ENCODE measurements at regions not wholly inside any gene's neighbourhood (a gene's known extent, or its start where the extent isn't known, plus 50 kb on each side); places are given as distances from the start of the nearest gene placed in this dataset.

DNA sequence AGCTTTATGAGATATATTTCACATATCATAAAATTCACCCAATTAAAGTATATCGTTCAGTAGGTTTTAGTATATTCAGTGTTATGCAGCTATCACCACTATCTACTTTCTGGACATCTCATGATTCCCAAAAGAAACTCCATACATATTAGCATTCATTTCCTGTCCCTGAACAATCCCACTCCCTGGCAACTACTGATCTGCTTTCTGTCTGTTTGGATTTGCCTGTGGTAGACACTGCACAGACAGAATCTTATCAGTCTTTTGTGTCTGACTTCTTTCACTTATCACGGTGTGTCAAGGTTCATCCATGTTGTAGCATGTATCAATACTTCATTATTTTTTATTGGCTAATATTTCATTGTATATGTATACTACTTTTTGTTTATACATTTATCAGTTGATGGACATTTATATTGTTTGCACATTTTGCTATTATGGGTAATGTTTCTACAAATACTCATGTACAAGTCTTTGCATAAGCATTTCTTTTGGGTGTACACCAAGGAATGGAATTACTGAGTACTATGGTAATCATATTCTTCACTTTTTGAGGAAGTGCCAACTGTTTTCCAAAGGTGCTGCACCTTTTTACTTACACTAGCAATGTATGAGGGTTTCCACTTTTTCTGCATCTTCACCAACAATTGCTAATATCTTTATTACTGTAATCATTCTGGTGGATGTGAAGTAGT lies 373.9 kb downstream of the AASDHPPT start:
- Histone ChIP-seq H3K4me1 (no peaks in the 10 kb centered on the region), H3K36me3 (no peaks in the 10 kb centered on the region), H3K4me3 (no peak overlapping the region), H3K27me3 (no peaks in the 10 kb centered on the region), H3K27ac (no peak overlapping the region), H3K9me3 (no peaks in the 10 kb centered on the region)
- DNase-seq (ENCODE audit: low spot score in 2 of 2), result no peak
- intact Hi-C loops (cut with DNase I; ENCODE audit: low total_unique reads), result no loop called here
- no peak for TF ChIP-seq POLR2A (IDR thresholded peaks at IDR 0.05)
- TF ChIP-seq POLR2AphosphoS5 (IDR thresholded peaks at IDR 0.05), result no peak
- TF ChIP-seq, protein P1, sequence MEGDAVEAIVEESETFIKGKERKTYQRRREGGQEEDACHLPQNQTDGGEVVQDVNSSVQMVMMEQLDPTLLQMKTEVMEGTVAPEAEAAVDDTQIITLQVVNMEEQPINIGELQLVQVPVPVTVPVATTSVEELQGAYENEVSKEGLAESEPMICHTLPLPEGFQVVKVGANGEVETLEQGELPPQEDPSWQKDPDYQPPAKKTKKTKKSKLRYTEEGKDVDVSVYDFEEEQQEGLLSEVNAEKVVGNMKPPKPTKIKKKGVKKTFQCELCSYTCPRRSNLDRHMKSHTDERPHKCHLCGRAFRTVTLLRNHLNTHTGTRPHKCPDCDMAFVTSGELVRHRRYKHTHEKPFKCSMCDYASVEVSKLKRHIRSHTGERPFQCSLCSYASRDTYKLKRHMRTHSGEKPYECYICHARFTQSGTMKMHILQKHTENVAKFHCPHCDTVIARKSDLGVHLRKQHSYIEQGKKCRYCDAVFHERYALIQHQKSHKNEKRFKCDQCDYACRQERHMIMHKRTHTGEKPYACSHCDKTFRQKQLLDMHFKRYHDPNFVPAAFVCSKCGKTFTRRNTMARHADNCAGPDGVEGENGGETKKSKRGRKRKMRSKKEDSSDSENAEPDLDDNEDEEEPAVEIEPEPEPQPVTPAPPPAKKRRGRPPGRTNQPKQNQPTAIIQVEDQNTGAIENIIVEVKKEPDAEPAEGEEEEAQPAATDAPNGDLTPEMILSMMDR (IDR thresholded peaks at IDR 0.05), result no peak

DNA sequence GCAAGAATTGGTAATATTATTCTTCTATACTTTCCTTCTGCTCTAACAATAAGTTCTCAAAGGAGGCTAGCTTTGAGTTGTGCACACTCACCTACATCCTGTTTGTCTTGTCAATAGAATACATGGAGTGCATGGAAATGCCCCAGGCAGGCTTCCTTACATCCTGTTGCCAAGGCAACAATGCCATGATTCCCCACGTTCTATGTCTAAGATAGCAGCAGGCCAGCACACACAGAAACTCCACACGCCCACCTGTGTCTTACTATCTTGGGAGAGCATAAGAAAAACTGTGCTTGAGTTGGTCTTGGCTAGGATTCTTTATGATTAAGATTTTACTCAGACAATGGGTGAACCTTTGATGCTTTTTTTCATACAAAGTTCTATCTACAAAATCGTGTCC lies 379.2 kb downstream of the AASDHPPT start:
- intact Hi-C loops (cut with DNase I; ENCODE audit: low total_unique reads), result no loop called here
- Histone ChIP-seq H3K4me3 (no peak overlapping the region), H3K9me3 (no peaks in the 10 kb centered on the region), H3K4me1 (no peaks in the 10 kb centered on the region), H3K27ac (no peak overlapping the region), H3K36me3 (no peaks in the 10 kb centered on the region), H3K27me3 (no peaks in the 10 kb centered on the region)
- no peak for DNase-seq (ENCODE audit: low spot score in 2 of 2)
- TF ChIP-seq POLR2AphosphoS5 (IDR thresholded peaks at IDR 0.05) (no peak), POLR2A (IDR thresholded peaks at IDR 0.05) (no peak)

GRCh38 chr11:106457727-106458126 lies 380.3 kb downstream of the AASDHPPT start:
- Histone ChIP-seq H3K27me3 (no peaks in the 10 kb centered on the region), H3K4me3 (no peak overlapping the region), H3K27ac (no peak overlapping the region), H3K36me3 (no peaks in the 10 kb centered on the region), H3K4me1 (no peaks in the 10 kb centered on the region), H3K9me3 (no peaks in the 10 kb centered on the region)
- intact Hi-C loops (cut with DNase I; ENCODE audit: low total_unique reads), result no loop called here
- TF ChIP-seq, protein P1 (IDR thresholded peaks at IDR 0.05), result no peak
- no peak for DNase-seq (ENCODE audit: low spot score in 2 of 2)

- no peak for TF ChIP-seq POLR2A (IDR thresholded peaks at IDR 0.05)
- TF ChIP-seq, protein P1 (IDR thresholded peaks at IDR 0.05), result no peak
- TF ChIP-seq POLR2AphosphoS5 (IDR thresholded peaks at IDR 0.05), result no peak
- DNase-seq (ENCODE audit: low spot score in 2 of 2), result no peak
- Histone ChIP-seq H3K9me3 (no peaks in the 10 kb centered on the region), H3K4me3 (no peak overlapping the region), H3K36me3 (no peaks in the 10 kb centered on the region), H3K27ac (no peak overlapping the region), H3K27me3 (no peaks in the 10 kb centered on the region), H3K4me1 (no peaks in the 10 kb centered on the region)
- intact Hi-C loops (cut with DNase I; ENCODE audit: low total_unique reads), result no loop called here
Observed at GRCh38 chr11:106459135-106459534, 381.7 kb downstream of the AASDHPPT start.

DNA sequence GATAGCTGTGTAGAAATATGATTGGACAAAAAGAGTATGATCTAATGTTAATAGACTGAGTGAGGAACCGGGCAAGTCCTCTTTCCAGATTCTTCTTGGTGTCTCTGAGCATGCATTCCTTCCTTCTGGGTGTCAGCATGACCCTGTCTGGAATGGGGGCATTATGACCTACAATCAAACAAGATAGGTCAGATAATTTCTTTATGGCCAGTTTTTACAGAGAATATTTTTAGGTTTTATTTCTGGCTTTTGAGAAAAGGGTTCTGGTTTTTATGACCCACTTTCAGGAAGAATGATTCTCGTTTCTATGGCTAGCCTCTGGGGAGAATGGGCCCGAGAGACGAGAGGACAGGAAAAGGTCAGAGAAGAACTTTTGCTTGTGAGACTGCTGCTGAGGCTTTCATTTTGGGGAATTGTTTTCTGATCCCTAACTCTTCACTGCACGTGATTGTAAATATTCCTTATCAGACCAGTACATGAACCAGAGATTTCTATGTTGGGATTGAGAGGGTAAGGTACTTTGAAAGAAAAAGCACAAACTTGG lies 383.8 kb downstream of the AASDHPPT start:
- no peak overlapping the region for H3K4me3 ChIP-seq
- no peaks in the 10 kb centered on the region for H3K36me3 ChIP-seq
- no peaks in the 10 kb centered on the region for H3K27me3 ChIP-seq
- no peaks in the 10 kb centered on the region for H3K4me1 ChIP-seq
- TF ChIP-seq POLR2A (IDR thresholded peaks at IDR 0.05), result no peak
- TF ChIP-seq, protein P1 (IDR thresholded peaks at IDR 0.05), result no peak
- TF ChIP-seq POLR2AphosphoS5 (IDR thresholded peaks at IDR 0.05), result no peak
- no peak overlapping the region for H3K27ac ChIP-seq
- H3K9me3 ChIP-seq, result no peaks in the 10 kb centered on the region
- DNase-seq (ENCODE audit: low spot score in 2 of 2), result no peak
- intact Hi-C loops (cut with DNase I; ENCODE audit: low total_unique reads), result no loop called here

All from breast epithelium (tissue), 4 donors.